A673 (cell line): ENCODE measurements at regions not wholly inside any gene's neighbourhood (a gene's known extent, or its start where the extent isn't known, plus 50 kb on each side); places are given as distances from the start of the nearest gene placed in this dataset.

Experiments used
- BruUV-seq: library from RNA; stranded (reverse); fragments of 400-500 nt; replicated peaks from 2 replicates; lab custom pipeline; 2021; lab: Mats Ljungman, UMichigan
- CTCF ChIA-PET: fragments of 300-600 bp; sonication (Branson Sonifier 250); formaldehyde crosslinking; loops from one replicate; lab custom pipeline; 2022; ENCODE audit warnings: antibody characterized with exemption; lab: Charles Lee
- POLR2A ChIA-PET: fragments of 300-600 bp; sonication (Branson Sonifier 250); formaldehyde crosslinking; loops from one replicate; lab custom pipeline; 2022; ENCODE audit warnings: antibody characterized with exemption; ENCODE audit not compliant: low non-redundant PET; lab: Charles Lee
- DNase-seq: peaks from one replicate; pipeline ENCODE4 v3.0.0-alpha.2; 2015; ENCODE audit warnings: low spot score
- H3K27ac ChIP-seq: fragments of 200-600 bp; sonication (generic); 2 replicates; pipeline ENCODE4 v1.5.1; 2016; ENCODE audit warnings: mixed run types, low read depth, mild to moderate bottlenecking, mixed read lengths, antibody characterized with exemption, low read length; ENCODE audit not compliant: poor library complexity, severe bottlenecking
- H3K27me3 ChIP-seq: fragments of 200-600 bp; sonication (generic); replicated peaks from 2 replicates; pipeline ENCODE4 v1.6.1; 2017; ENCODE audit warnings: mixed run types, low read depth, mild to moderate bottlenecking, mixed read lengths, antibody characterized with exemption, low read length; ENCODE audit not compliant: insufficient read depth, poor library complexity
- H3K36me3 ChIP-seq: fragments of 200-600 bp; sonication (generic); 2 replicates; pipeline ENCODE4 v1.6.1; 2016; ENCODE audit warnings: mixed run types, mild to moderate bottlenecking, mixed read lengths, antibody characterized with exemption, low read length; ENCODE audit not compliant: insufficient read depth, poor library complexity, severe bottlenecking
- H3K4me1 ChIP-seq: fragments of 200-600 bp; sonication (generic); 2 replicates; pipeline ENCODE4 v1.6.1; 2017; ENCODE audit warnings: mixed run types, mild to moderate bottlenecking, mixed read lengths, antibody characterized with exemption, low read length; ENCODE audit not compliant: insufficient read depth, poor library complexity, severe bottlenecking
- H3K4me3 ChIP-seq: fragments of 200-600 bp; sonication (generic); 2 replicates; pipeline ENCODE4 v1.5.1; 2016; ENCODE audit warnings: low read depth, mixed run types, mild to moderate bottlenecking, mixed read lengths, low read length; ENCODE audit not compliant: poor library complexity, severe bottlenecking
- H3K9me3 ChIP-seq: fragments of 200-600 bp; sonication (generic); 2 replicates; pipeline ENCODE4 v1.6.1; 2016; ENCODE audit warnings: mixed run types, low read depth, mild to moderate bottlenecking, mixed read lengths, antibody characterized with exemption, low read length; ENCODE audit not compliant: poor library complexity, severe bottlenecking
- EZH2 ChIP-seq: fragments of 200-600 bp; sonication (generic); IDR thresholded peaks from 2 replicates; pipeline ENCODE4 v1.6.1; 2017; ENCODE audit warnings: borderline replicate concordance, low read depth, mild to moderate bottlenecking, mixed read lengths, antibody characterized with exemption, low read length; ENCODE audit not compliant: poor library complexity, severe bottlenecking
- intact Hi-C: fragments of 100-400 bp; cut with micrococcal nuclease; formaldehyde crosslinking; loops from one replicate; pipeline ENCODE4 v1.10.0; 2022; ENCODE audit not compliant: unreplicated experiment
- TF ChIP-seq, protein P1 (sequence below): fragments of 300-800, 200-600 bp; sonication (generic); conservative IDR thresholded peaks from 2 replicates; pipeline ENCODE4 v1.5.1; 2017; ENCODE audit warnings: low read depth, mild to moderate bottlenecking, antibody characterized with exemption, low read length, moderate library complexity, mixed read lengths

DNA sequence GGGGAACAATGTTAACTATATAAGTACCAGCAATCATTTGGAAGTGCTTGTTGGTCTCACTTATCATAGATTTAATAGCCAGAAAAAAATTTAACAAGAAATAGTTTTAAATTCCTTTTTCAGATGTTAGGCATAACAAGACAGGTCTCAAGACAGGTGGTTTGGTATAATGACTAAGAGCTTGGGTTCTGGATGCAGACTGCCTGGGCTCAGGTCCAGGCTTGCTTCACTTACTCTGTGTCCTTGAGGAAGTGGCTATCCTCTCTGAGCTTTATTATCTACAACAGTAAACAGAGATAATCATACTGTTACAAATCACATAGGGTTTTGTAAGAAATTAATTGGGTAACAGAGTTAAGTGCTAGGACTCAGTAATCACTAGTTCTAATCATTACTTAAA is 338.0 kb upstream of the FLRT2 start:
- no peaks in the 10 kb centered on the region for H3K36me3 ChIP-seq
- POLR2A ChIA-PET: no interaction called here
- H3K4me3 ChIP-seq: no peak overlapping the region
- H3K27ac ChIP-seq: no peak overlapping the region
- CTCF ChIA-PET: no interaction called here
- BruUV-seq: no TSS peak
- no peak for DNase-seq
- intact Hi-C loops: no loop called here
- H3K4me1 ChIP-seq: no peaks in the 10 kb centered on the region
- no peaks in the 10 kb centered on the region for H3K9me3 ChIP-seq
- no peaks in the 10 kb centered on the region for H3K27me3 ChIP-seq
- no peak for TF ChIP-seq EZH2
- TF ChIP-seq, protein P1, sequence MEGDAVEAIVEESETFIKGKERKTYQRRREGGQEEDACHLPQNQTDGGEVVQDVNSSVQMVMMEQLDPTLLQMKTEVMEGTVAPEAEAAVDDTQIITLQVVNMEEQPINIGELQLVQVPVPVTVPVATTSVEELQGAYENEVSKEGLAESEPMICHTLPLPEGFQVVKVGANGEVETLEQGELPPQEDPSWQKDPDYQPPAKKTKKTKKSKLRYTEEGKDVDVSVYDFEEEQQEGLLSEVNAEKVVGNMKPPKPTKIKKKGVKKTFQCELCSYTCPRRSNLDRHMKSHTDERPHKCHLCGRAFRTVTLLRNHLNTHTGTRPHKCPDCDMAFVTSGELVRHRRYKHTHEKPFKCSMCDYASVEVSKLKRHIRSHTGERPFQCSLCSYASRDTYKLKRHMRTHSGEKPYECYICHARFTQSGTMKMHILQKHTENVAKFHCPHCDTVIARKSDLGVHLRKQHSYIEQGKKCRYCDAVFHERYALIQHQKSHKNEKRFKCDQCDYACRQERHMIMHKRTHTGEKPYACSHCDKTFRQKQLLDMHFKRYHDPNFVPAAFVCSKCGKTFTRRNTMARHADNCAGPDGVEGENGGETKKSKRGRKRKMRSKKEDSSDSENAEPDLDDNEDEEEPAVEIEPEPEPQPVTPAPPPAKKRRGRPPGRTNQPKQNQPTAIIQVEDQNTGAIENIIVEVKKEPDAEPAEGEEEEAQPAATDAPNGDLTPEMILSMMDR: no peak

DNA sequence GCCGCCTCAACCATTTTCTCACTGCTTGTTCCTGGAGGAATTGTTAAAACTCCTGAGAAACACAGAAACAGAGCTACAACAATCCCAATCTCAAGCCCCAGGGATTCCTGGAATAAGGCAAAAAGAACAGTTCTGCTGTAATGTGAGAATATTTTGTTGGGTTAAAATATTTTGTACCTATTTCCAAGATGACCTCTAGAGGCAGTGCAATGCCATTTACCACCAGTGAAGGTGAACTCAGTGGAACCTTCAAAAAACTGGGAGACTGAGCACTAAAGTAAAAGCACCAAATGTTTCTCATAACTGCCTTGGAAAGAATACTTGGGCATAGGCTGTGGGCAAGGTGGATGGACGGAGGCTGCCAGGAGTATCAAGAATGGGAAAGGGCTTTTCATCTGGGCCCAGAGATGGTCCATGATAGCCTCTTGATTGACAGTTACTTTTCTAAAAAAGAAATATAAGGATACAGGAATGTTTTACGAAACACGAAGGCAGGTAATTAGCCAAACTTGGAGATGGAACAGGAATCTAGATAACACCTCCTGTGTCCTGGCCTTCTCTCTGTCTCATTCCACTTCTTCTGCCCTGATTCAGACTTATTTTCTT is 334.0 kb upstream of the FLRT2 start:
- no TSS peak for BruUV-seq
- H3K4me1 ChIP-seq: peaks cover 11% of the 10 kb centered on the region
- no peaks in the 10 kb centered on the region for H3K27me3 ChIP-seq
- DNase-seq: peak; percentile 28
- no peak overlapping the region for H3K27ac ChIP-seq
- ChIA-PET CTCF (interaction anchor here (0.5 kb wide), 1 partner anchor 403 kb away, joined by 4 read pairs; no protein-coding TSS in a partner anchor), POLR2A (no interaction called here)
- no peaks in the 10 kb centered on the region for H3K36me3 ChIP-seq
- H3K4me3 ChIP-seq: no peak overlapping the region
- intact Hi-C loops: loop anchor here (1.0 kb wide), 1 partner anchor 332 kb away; no protein-coding TSS in a partner anchor
- no peaks in the 10 kb centered on the region for H3K9me3 ChIP-seq
- TF ChIP-seq EZH2: no peak
- TF ChIP-seq, protein P1: peak; percentile 69

DNA sequence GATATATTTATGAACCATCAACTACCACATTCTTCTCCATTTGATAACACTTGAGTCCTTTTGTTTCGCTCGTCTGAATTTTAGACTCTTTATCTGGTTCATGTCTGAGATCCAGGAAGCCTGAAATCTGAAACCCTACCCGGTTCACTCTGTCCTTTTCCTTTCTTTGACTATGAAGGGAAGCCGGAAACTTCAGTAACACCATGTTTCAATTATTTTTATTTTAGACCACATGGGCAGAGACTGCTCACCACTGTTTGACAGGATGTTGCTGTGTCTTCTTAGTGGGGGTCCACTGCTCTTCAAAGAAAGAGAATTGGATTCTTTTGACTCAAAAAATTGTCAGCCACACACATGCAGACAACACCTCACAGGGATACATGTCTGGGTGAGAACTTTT is 331.9 kb upstream of the FLRT2 start:
- CTCF ChIA-PET: no interaction called here
- Histone ChIP-seq H3K9me3 (no peaks in the 10 kb centered on the region), H3K36me3 (no peaks in the 10 kb centered on the region), H3K27me3 (no peaks in the 10 kb centered on the region), H3K4me3 (no peak overlapping the region), H3K27ac (peak overlapping the region; percentile 10), H3K4me1 (peaks cover 11% of the 10 kb centered on the region)
- intact Hi-C loops: no loop called here
- POLR2A ChIA-PET: interaction anchor here (0.7 kb wide), 1 partner anchor 1875 kb away, joined by 5 read pairs; no protein-coding TSS in a partner anchor
- TF ChIP-seq, protein P1: no peak
- no peak for TF ChIP-seq EZH2
- DNase-seq: peak; percentile 67
- BruUV-seq: no TSS peak
